ENCODE measurements at regions not wholly inside any gene's neighbourhood (a gene's known extent, or its start where the extent isn't known, plus 50 kb on each side); places are given as distances from the start of the nearest gene placed in this dataset.

DNA sequence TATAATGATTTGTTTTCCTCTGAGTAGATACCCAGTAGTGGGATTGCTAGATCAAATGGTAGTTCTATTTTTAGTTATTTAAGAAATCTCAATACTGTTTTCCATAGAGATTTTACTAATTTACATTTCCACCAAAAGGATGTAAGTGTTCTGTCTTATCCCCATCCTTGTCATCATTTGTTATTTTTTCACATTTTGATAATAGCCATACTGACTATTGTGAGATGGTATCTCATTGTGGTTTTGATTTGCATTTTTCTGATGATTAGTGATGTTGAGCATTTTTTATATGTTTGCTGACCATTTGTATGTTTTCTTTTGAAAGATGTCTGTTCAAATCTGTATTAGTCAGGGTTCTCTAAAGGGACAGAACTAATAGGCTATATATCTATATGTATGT, 160.0 kb upstream of the TMEM229A start:
- TF ChIP-seq, protein P1, sequence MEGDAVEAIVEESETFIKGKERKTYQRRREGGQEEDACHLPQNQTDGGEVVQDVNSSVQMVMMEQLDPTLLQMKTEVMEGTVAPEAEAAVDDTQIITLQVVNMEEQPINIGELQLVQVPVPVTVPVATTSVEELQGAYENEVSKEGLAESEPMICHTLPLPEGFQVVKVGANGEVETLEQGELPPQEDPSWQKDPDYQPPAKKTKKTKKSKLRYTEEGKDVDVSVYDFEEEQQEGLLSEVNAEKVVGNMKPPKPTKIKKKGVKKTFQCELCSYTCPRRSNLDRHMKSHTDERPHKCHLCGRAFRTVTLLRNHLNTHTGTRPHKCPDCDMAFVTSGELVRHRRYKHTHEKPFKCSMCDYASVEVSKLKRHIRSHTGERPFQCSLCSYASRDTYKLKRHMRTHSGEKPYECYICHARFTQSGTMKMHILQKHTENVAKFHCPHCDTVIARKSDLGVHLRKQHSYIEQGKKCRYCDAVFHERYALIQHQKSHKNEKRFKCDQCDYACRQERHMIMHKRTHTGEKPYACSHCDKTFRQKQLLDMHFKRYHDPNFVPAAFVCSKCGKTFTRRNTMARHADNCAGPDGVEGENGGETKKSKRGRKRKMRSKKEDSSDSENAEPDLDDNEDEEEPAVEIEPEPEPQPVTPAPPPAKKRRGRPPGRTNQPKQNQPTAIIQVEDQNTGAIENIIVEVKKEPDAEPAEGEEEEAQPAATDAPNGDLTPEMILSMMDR (conservative IDR thresholded peaks at IDR 0.05): no peak
- Mint-ChIP-seq H3K27me3 (peaks cover 7% of the 10 kb centered on the region), H3K9me3 (no peaks in the 10 kb centered on the region), H3K4me1 (ENCODE audit: unreplicated experiment) (peaks cover 3% of the 10 kb centered on the region), H3K27ac (no peak overlapping the region), H3K36me3 (no peaks in the 10 kb centered on the region), H3K4me3 (no peak overlapping the region)
- no peak for DNase-seq (ENCODE audit: extremely low spot score, unreplicated experiment)

DNA sequence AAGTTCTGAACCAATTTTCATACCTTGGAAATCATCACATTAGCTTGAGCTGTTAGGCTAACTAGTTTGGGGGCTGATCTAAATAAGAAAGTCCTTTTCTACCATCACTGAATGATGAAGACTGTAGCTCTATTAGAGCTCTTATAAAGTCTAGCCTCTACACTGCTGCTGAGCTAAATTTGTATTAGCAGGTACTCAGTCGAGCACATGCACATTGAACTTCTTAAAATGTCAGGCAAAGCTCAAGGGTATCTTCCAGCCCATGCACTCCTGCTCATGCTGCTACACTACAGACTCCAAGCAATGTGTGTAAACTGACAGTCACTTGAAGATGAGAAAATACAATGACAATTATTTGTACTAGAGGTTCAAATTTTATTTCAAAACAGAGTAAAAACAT, 158.8 kb upstream of the TMEM229A start:
- Mint-ChIP-seq H3K27me3 (peaks cover 5% of the 10 kb centered on the region), H3K4me1 (ENCODE audit: unreplicated experiment) (peaks cover 3% of the 10 kb centered on the region), H3K9me3 (no peaks in the 10 kb centered on the region), H3K4me3 (no peak overlapping the region), H3K36me3 (no peaks in the 10 kb centered on the region), H3K27ac (no peak overlapping the region)
- TF ChIP-seq, protein P1 (conservative IDR thresholded peaks at IDR 0.05): no peak
- DNase-seq (ENCODE audit: extremely low spot score, unreplicated experiment): no peak

DNA sequence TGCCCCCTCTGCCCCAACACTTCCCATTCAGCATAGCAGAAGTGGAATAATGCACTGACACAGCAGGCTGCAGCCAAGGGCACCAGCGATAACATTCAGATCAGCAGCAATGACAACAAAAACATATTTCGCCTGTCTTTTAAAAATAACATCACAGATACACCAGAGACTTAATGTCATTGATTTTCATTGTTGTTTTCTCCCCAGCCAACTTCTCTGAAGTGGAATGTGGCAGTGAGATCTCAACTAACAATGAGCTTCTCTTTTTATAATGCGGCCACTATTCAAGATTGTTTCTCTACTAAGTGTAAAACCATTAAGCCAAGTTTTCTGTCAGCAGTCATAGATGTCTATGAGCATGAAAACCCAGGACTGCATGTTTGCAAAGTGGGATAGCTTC, 158.2 kb upstream of the TMEM229A start:
- TF ChIP-seq, protein P1 (conservative IDR thresholded peaks at IDR 0.05): no peak
- no peak for DNase-seq (ENCODE audit: extremely low spot score, unreplicated experiment)
- Mint-ChIP-seq H3K4me1 (ENCODE audit: unreplicated experiment) (peaks cover 3% of the 10 kb centered on the region), H3K36me3 (no peaks in the 10 kb centered on the region), H3K4me3 (no peak overlapping the region), H3K9me3 (no peaks in the 10 kb centered on the region), H3K27ac (no peak overlapping the region), H3K27me3 (peaks cover 4% of the 10 kb centered on the region)

DNA sequence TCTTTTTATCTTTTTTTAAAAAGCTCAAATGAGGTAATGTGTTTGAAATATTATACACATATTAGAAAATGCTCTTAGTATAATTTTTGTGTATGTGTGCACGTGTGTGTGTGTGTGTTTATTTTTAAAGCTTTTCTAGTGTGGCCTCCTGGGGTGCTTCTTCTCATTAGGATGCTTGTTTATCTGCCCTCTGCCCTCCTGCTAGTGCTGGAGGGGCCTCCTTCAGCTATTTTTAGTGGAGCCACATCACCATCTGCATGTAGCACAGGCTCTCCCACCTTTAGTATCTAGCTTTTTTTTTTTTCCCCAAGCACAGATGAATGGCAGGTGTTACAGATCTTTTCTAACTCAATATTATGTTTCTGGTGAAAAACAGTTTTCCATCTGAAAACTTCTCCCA, 155.7 kb upstream of the TMEM229A start:
- TF ChIP-seq, protein P1 (conservative IDR thresholded peaks at IDR 0.05): no peak
- H3K4me3 Mint-ChIP-seq: no peak overlapping the region

DNA sequence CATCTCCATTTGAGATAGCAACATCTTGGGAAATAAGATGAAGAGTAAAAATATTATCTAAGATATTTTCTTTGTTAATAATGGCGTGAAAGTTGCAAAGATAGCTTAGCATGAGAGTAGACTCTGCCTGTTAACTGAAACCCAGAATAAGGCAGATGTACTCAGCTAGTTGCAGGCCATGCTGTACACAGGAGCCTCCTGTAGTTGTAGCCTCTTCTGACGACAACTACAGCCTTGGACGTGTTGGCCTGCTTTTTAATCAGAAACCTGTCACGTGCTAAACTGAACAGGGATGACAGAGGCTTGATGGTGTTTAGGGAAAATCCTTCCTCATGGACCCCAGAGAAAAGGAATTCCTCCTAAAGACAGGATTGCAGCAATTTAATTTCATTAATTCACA, 155.1 kb upstream of the TMEM229A start:
- Mint-ChIP-seq H3K4me1 (ENCODE audit: unreplicated experiment) (peaks cover 3% of the 10 kb centered on the region), H3K9me3 (no peaks in the 10 kb centered on the region), H3K27me3 (peaks cover 4% of the 10 kb centered on the region)

More for the DNA sequence above, 155.7 kb upstream of the TMEM229A start:
- Mint-ChIP-seq H3K27ac (no peak overlapping the region), H3K27me3 (peaks cover 4% of the 10 kb centered on the region), H3K36me3 (no peaks in the 10 kb centered on the region), H3K4me1 (ENCODE audit: unreplicated experiment) (peaks cover 3% of the 10 kb centered on the region), H3K9me3 (no peaks in the 10 kb centered on the region)
- DNase-seq (ENCODE audit: extremely low spot score, unreplicated experiment): no peak

More for the DNA sequence above, 155.1 kb upstream of the TMEM229A start:
- no peak for DNase-seq (ENCODE audit: extremely low spot score, unreplicated experiment)
- no peak overlapping the region for H3K27ac Mint-ChIP-seq
- TF ChIP-seq, protein P1 (conservative IDR thresholded peaks at IDR 0.05): no peak
- H3K36me3 Mint-ChIP-seq: no peaks in the 10 kb centered on the region
- H3K4me3 Mint-ChIP-seq: no peak overlapping the region
